ENCODE measurements at regions not wholly inside any gene's neighbourhood (a gene's known extent, or its start where the extent isn't known, plus 50 kb on each side); places are given as distances from the start of the nearest gene placed in this dataset.

DNA sequence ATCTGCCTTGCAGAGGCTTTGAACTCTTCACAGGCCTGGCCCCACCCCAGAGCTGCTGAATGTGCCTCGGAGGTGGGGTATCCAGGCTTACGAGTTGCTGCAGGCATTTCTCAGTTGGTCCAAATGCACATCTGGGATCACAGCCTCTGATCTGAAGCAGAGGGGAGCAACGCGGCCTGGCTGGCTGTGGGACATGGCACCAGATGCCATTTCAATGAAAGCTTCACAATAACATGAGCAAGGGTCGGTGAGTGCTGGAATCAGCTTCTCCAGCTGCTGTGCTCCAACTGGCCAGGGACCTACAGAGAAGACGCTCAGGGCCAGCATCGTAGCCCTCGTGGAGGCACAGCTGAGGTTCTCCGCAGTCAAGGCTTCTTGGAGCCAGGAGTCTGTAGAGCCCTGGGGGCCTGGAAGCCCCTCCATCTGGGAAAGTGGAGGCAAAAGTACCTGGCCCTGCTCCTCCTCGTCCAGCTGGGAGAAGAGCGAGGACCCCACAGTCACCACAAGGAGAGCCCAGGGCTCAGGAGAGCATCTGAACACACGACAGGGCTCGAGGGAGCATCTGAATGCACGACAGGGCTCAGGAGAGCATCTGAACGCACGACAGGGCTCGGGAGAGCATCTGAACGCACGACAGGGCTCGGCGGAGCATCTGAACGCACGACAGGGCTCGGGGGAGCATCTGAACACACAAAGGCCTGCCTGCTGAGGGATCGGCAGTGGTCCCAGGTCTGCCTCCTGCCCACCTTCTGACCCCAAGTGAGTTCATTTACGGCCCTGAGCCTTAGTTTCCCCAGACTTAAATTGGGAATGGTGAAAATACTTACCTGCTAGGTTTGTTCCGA is 165.2 kb downstream of the DLL1 start:
- Mint-ChIP-seq H3K36me3 (no peaks in the 10 kb centered on the region), H3K4me1 (no peaks in the 10 kb centered on the region), H3K27me3 (ENCODE audit: low read depth in 3 of 3) (peaks cover 0 to 4% (median 4%) of the 10 kb centered on the region in 3 donors), H3K4me3 (no peak overlapping the region), H3K27ac (no peak overlapping the region), H3K9me3 (peaks cover 1 to 15% (median 12%) of the 10 kb centered on the region in 7 donors)
- no peaks in the 10 kb centered on the region for H3K36me3 ChIP-seq (replicated peaks in 1 of 2; ENCODE audit: control insufficient read depth in 1 of 2, insufficient read depth in 2 of 2, low read length in 2 of 2)
- no peak for TF ChIP-seq CTCF (IDR thresholded peaks at IDR 0.05)
- peaks cover 0 to 10% of the 10 kb centered on the region in 2 donors for H3K9me3 ChIP-seq (replicated peaks in 1 of 2; ENCODE audit: control insufficient read depth in 1 of 2, insufficient read depth in 1 of 2, low read length in 2 of 2)
- no peak overlapping the region for H3K27ac ChIP-seq (ENCODE audit: low read depth in 1 of 2, low read length in 2 of 2)
- 96% methylated on average over 25 of the region's 27 CpGs for WGBS (ENCODE audit: insufficient coverage)
- DNase-seq = no peak
- no peak overlapping the region for H3K4me3 ChIP-seq (replicated peaks in 1 of 3; ENCODE audit: low read depth in 2 of 3, low read length in 3 of 3)
- no peak overlapping the region for H3K9ac ChIP-seq (ENCODE audit: insufficient read depth, low read length, poor library complexity, severe bottlenecking)
- H3K4me1 ChIP-seq (ENCODE audit: control insufficient read depth in 1 of 2, insufficient read depth in 2 of 2, low read length in 2 of 2) = no peaks in the 10 kb centered on the region
- no peaks in the 10 kb centered on the region for H4K20me1 ChIP-seq (ENCODE audit: insufficient read depth, low read length)
- H3K79me2 ChIP-seq (ENCODE audit: insufficient read depth, low read length) = no peaks in the 10 kb centered on the region
- H3K27me3 ChIP-seq (ENCODE audit: control insufficient read depth in 2 of 2, insufficient read depth in 2 of 2, low read length in 2 of 2) = no peaks in the 10 kb centered on the region
- intact Hi-C loops (cut with micrococcal nuclease) = no loop called here
- no peak overlapping the region for H3K4me2 ChIP-seq (replicated peaks; ENCODE audit: extremely low read depth, low read length, poor library complexity, severe bottlenecking)
- no peak overlapping the region for H2AFZ ChIP-seq (ENCODE audit: insufficient read depth, low read depth, low read length, poor library complexity, severe bottlenecking)

- Mint-ChIP-seq H3K27ac (no peak overlapping the region), H3K4me1 (no peaks in the 10 kb centered on the region), H3K36me3 (no peaks in the 10 kb centered on the region), H3K9me3 (peaks cover 9 to 22% (median 19%) of the 10 kb centered on the region in 7 donors), H3K4me3 (no peak overlapping the region), H3K27me3 (ENCODE audit: low read depth in 3 of 3) (peaks cover 0 to 4% (median 4%) of the 10 kb centered on the region in 3 donors)
- DNase-seq = no peak
- Histone ChIP-seq H3K9ac (ENCODE audit: insufficient read depth, low read length, poor library complexity, severe bottlenecking) (no peak overlapping the region), H3K27ac (ENCODE audit: low read depth in 1 of 2, low read length in 2 of 2) (no peak overlapping the region), H3K4me1 (ENCODE audit: control insufficient read depth in 1 of 2, insufficient read depth in 2 of 2, low read length in 2 of 2) (no peaks in the 10 kb centered on the region), H3K9me3 (replicated peaks in 1 of 2; ENCODE audit: control insufficient read depth in 1 of 2, insufficient read depth in 1 of 2, low read length in 2 of 2) (peaks cover 0 to 11% of the 10 kb centered on the region in 2 donors), H2AFZ (ENCODE audit: insufficient read depth, low read depth, low read length, poor library complexity, severe bottlenecking) (no peak overlapping the region), H3K79me2 (ENCODE audit: insufficient read depth, low read length) (no peaks in the 10 kb centered on the region), H3K27me3 (ENCODE audit: control insufficient read depth in 2 of 2, insufficient read depth in 2 of 2, low read length in 2 of 2) (no peaks in the 10 kb centered on the region), H3K4me3 (replicated peaks in 1 of 3; ENCODE audit: low read depth in 2 of 3, low read length in 3 of 3) (no peak overlapping the region), H4K20me1 (ENCODE audit: insufficient read depth, low read length) (no peaks in the 10 kb centered on the region), H3K4me2 (replicated peaks; ENCODE audit: extremely low read depth, low read length, poor library complexity, severe bottlenecking) (no peak overlapping the region), H3K36me3 (replicated peaks in 1 of 2; ENCODE audit: control insufficient read depth in 1 of 2, insufficient read depth in 2 of 2, low read length in 2 of 2) (no peaks in the 10 kb centered on the region)
- TF ChIP-seq CTCF (IDR thresholded peaks at IDR 0.05) = no peak
- WGBS (ENCODE audit: insufficient coverage) = 83% methylated on average over 1 of the region's 5 CpGs
- intact Hi-C loops (cut with micrococcal nuclease) = no loop called here
Observed at GRCh38 chr6:170124836-170125235, 166.0 kb downstream of the DLL1 start.

All from CD14-positive monocyte (primary cell).